Erythroblast (primary cell): ENCODE measurements at regions not wholly inside any gene's neighbourhood (a gene's known extent, or its start where the extent isn't known, plus 50 kb on each side); places are given as distances from the start of the nearest gene placed in this dataset.

Experiments used
- GATA1 ChIP-seq: IDR thresholded peaks from 2 replicates; pipeline ENCODE4 v1.6.1; 2011; ENCODE audit warnings: low read depth, mild to moderate bottlenecking, control low read depth, low read length, moderate library complexity
- POLR2A ChIP-seq: IDR thresholded peaks from 2 replicates; pipeline ENCODE4 v1.6.1; 2011; ENCODE audit warnings: mild to moderate bottlenecking, low read length

GRCh38 chr2:151027151-151027550 is 234.5 kb downstream of the RBM43 start:
- TF ChIP-seq POLR2A: no peak
- no peak for TF ChIP-seq GATA1
